D721Med (cell line): ENCODE measurements at regions not wholly inside any gene's neighbourhood (a gene's known extent, or its start where the extent isn't known, plus 50 kb on each side); places are given as distances from the start of the nearest gene placed in this dataset.

Source experiments
- DNase-seq: peaks from one replicate; pipeline ENCODE4 v3.0.0; 2011; ENCODE audit warnings: low spot score; ENCODE audit not compliant: insufficient read length
- FAIRE-seq: peaks from 2 replicates; lab custom pipeline; 2011; peaks lifted over from hg19 to GRCh38; lab: Jason Lieb, UNC
- CTCF ChIP-seq: IDR thresholded peaks from 2 replicates; pipeline ENCODE4 v1.5.1; 2012; ENCODE audit warnings: mild to moderate bottlenecking, control low read depth; ENCODE audit not compliant: insufficient read depth; ENCODE audit errors: missing control alignments

GRCh38 chr3:181618260-181618659 lies 93.5 kb upstream of the SOX2 start:
- no peak for FAIRE-seq

GRCh38 chr3:181616088-181617070 lies 95.3 kb upstream of the SOX2 start:
- no peak for TF ChIP-seq CTCF
- FAIRE-seq, result no peak
- no peak for DNase-seq

More at GRCh38 chr3:181618260-181618659, 93.5 kb upstream of the SOX2 start:
- TF ChIP-seq CTCF, result no peak
- no peak for DNase-seq

- no peak for FAIRE-seq
- no peak for TF ChIP-seq CTCF
- DNase-seq, result no peak
Measured at GRCh38 chr3:181615666-181616065, 96.1 kb upstream of the SOX2 start.

- TF ChIP-seq CTCF, result no peak
- FAIRE-seq (no peak), DNase-seq (no peak)
Measured at GRCh38 chr3:181614878-181615277, 96.8 kb upstream of the SOX2 start.

GRCh38 chr3:181613813-181614212 lies 97.9 kb upstream of the SOX2 start:
- no peak for DNase-seq
- no peak for TF ChIP-seq CTCF
- FAIRE-seq, result no peak

GRCh38 chr3:181613191-181613590 lies 98.5 kb upstream of the SOX2 start:
- FAIRE-seq (no peak), DNase-seq (no peak)
- TF ChIP-seq CTCF, result no peak

GRCh38 chr3:181610973-181611265 lies 100.8 kb upstream of the SOX2 start:
- DNase-seq, result no peak
- FAIRE-seq, result no peak
- TF ChIP-seq CTCF, result no peak
